ENCODE measurements at regions not wholly inside any gene's neighbourhood (a gene's known extent, or its start where the extent isn't known, plus 50 kb on each side); places are given as distances from the start of the nearest gene placed in this dataset.

GRCh38 chr5:98583586-98583985, 189.9 kb upstream of the RGMB start:
- TF ChIP-seq POLR2AphosphoS5 (IDR thresholded peaks at IDR 0.05; ENCODE audit: low read depth, low read length) (no peak), SIN3A (IDR thresholded peaks at IDR 0.05; ENCODE audit: borderline replicate concordance, insufficient read depth, low read length) (no peak), TAF1 (IDR thresholded peaks at IDR 0.05; ENCODE audit: borderline replicate concordance, insufficient read depth, low read length) (no peak), REST (IDR thresholded peaks at IDR 0.05; ENCODE audit: insufficient read depth in 1 of 2, low read depth in 2 of 2, low read length in 2 of 2) (no peak)
